ENCODE measurements at regions not wholly inside any gene's neighbourhood (a gene's known extent, or its start where the extent isn't known, plus 50 kb on each side); places are given as distances from the start of the nearest gene placed in this dataset.
A peak's percentile ranks its signal among the peaks of the same experiment; 100 is the strongest.
"Not testable (repeated sequence)": the region's sequence is repeated elsewhere in the genome, so short reads cannot be mapped to it uniquely, and the experiment has no call there.

- not testable (repeated sequence) for H2AK5ac ChIP-seq (ENCODE audit: low read length); H4K8ac ChIP-seq (ENCODE audit: low read depth, low read length); H2BK120ac ChIP-seq (ENCODE audit: low read depth, low read length); H3K79me2 ChIP-seq (ENCODE audit: control insufficient read depth, insufficient read depth, low read length); H2BK5ac ChIP-seq (ENCODE audit: low read length); H3K4me2 ChIP-seq (ENCODE audit: low read length); H3K79me1 ChIP-seq (ENCODE audit: low read length); H3K4me3 ChIP-seq (ENCODE audit: low read length); H3K36me3 ChIP-seq (ENCODE audit: control insufficient read depth, insufficient read depth, low read length); H3K4ac ChIP-seq (ENCODE audit: low read depth, low read length); H3K56ac ChIP-seq (ENCODE audit: low read length); H3K27me3 ChIP-seq (ENCODE audit: insufficient read depth, low read length, poor library complexity); H3K9ac ChIP-seq (ENCODE audit: low read length); H3K18ac ChIP-seq (ENCODE audit: low read length); H3K23ac ChIP-seq (ENCODE audit: low read length); DNase-seq; H2BK15ac ChIP-seq (replicated peaks; ENCODE audit: low read depth); H4K5ac ChIP-seq (ENCODE audit: low read length); H3K27ac ChIP-seq (ENCODE audit: low read depth, low read length); H3K4me1 ChIP-seq (ENCODE audit: control insufficient read depth, low read depth, low read length)
Observed at GRCh38 chr3:20989653-20990052, 761.4 kb downstream of the ZNF385D start.

- WGBS (ENCODE audit: extremely low coverage, insufficient coverage, low lambda C conversion rate) = no CpG with 5 or more reads among the region's 2 CpGs
- no peaks in the 10 kb centered on the region for H3K36me3 ChIP-seq (ENCODE audit: control insufficient read depth, insufficient read depth, low read length)
- no peak overlapping the region for H4K5ac ChIP-seq (ENCODE audit: low read length)
- H3K56ac ChIP-seq (ENCODE audit: low read length) = no peak overlapping the region
- H3K27ac ChIP-seq (ENCODE audit: low read depth, low read length) = no peak overlapping the region
- no peak overlapping the region for H3K23ac ChIP-seq (ENCODE audit: low read length)
- H3K4ac ChIP-seq (ENCODE audit: low read depth, low read length) = no peak overlapping the region
- no peaks in the 10 kb centered on the region for H3K79me2 ChIP-seq (ENCODE audit: control insufficient read depth, insufficient read depth, low read length)
- no peaks in the 10 kb centered on the region for H3K4me1 ChIP-seq (ENCODE audit: control insufficient read depth, low read depth, low read length)
- no peak overlapping the region for H2BK5ac ChIP-seq (ENCODE audit: low read length)
- no peak overlapping the region for H3K4me3 ChIP-seq (ENCODE audit: low read length)
- H2BK120ac ChIP-seq (ENCODE audit: low read depth, low read length) = no peak overlapping the region
- H2AK5ac ChIP-seq (ENCODE audit: low read length) = peak overlapping the region; percentile 24
- H2BK15ac ChIP-seq (replicated peaks; ENCODE audit: low read depth) = no peak overlapping the region
- H3K9ac ChIP-seq (ENCODE audit: low read length) = no peak overlapping the region
- no peak overlapping the region for H3K4me2 ChIP-seq (ENCODE audit: low read length)
- DNase-seq = no peak
- no peaks in the 10 kb centered on the region for H3K79me1 ChIP-seq (ENCODE audit: low read length)
- H3K18ac ChIP-seq (ENCODE audit: low read length) = no peak overlapping the region
- no peak overlapping the region for H4K8ac ChIP-seq (ENCODE audit: low read depth, low read length)
- no peaks in the 10 kb centered on the region for H3K27me3 ChIP-seq (ENCODE audit: insufficient read depth, low read length, poor library complexity)
Observed at GRCh38 chr3:20984594-20985205, 766.3 kb downstream of the ZNF385D start.

- Histone ChIP-seq H2BK5ac (ENCODE audit: low read length) (peak overlapping the region; percentile 66), H4K8ac (ENCODE audit: low read depth, low read length) (no peak overlapping the region), H3K56ac (ENCODE audit: low read length) (peak overlapping the region; percentile 59), H3K79me1 (ENCODE audit: low read length) (no peaks in the 10 kb centered on the region), H3K27me3 (ENCODE audit: insufficient read depth, low read length, poor library complexity) (no peaks in the 10 kb centered on the region), H3K4ac (ENCODE audit: low read depth, low read length) (peak overlapping the region; percentile 99), H3K4me2 (ENCODE audit: low read length) (no peak overlapping the region), H3K4me1 (ENCODE audit: control insufficient read depth, low read depth, low read length) (peaks cover 13% of the 10 kb centered on the region), H3K79me2 (ENCODE audit: control insufficient read depth, insufficient read depth, low read length) (no peaks in the 10 kb centered on the region), H3K18ac (ENCODE audit: low read length) (peak overlapping the region; percentile 89), H3K4me3 (ENCODE audit: low read length) (no peak overlapping the region), H4K5ac (ENCODE audit: low read length) (no peak overlapping the region), H3K9ac (ENCODE audit: low read length) (no peak overlapping the region), H3K27ac (ENCODE audit: low read depth, low read length) (no peak overlapping the region), H2BK15ac (replicated peaks; ENCODE audit: low read depth) (no peak overlapping the region), H3K36me3 (ENCODE audit: control insufficient read depth, insufficient read depth, low read length) (no peaks in the 10 kb centered on the region), H3K23ac (ENCODE audit: low read length) (no peak overlapping the region), H2BK120ac (ENCODE audit: low read depth, low read length) (peak overlapping the region; percentile 88), H2AK5ac (ENCODE audit: low read length) (peak overlapping the region; percentile 54)
- no peak for DNase-seq
- no CpG with 5 or more reads among the region's 5 CpGs for WGBS (ENCODE audit: extremely low coverage, insufficient coverage, low lambda C conversion rate)
Observed at GRCh38 chr3:20975188-20975651, 775.8 kb downstream of the ZNF385D start.

GRCh38 chr3:20974396-20974795 lies 776.6 kb downstream of the ZNF385D start:
- no CpG with 5 or more reads among the region's 3 CpGs for WGBS (ENCODE audit: extremely low coverage, insufficient coverage, low lambda C conversion rate)
- no peak overlapping the region for H3K23ac ChIP-seq (ENCODE audit: low read length)
- H3K27ac ChIP-seq (ENCODE audit: low read depth, low read length) = no peak overlapping the region

GRCh38 chr3:20970807-20971206 lies 780.2 kb downstream of the ZNF385D start:
- H3K4me3 ChIP-seq (ENCODE audit: low read length); H3K4me2 ChIP-seq (ENCODE audit: low read length); H3K79me1 ChIP-seq (ENCODE audit: low read length); H3K4ac ChIP-seq (ENCODE audit: low read depth, low read length); H2BK5ac ChIP-seq (ENCODE audit: low read length); H3K36me3 ChIP-seq (ENCODE audit: control insufficient read depth, insufficient read depth, low read length); H4K8ac ChIP-seq (ENCODE audit: low read depth, low read length); H2BK15ac ChIP-seq (replicated peaks; ENCODE audit: low read depth); H3K9ac ChIP-seq (ENCODE audit: low read length); H4K5ac ChIP-seq (ENCODE audit: low read length); H3K79me2 ChIP-seq (ENCODE audit: control insufficient read depth, insufficient read depth, low read length); H3K27me3 ChIP-seq (ENCODE audit: insufficient read depth, low read length, poor library complexity); H2AK5ac ChIP-seq (ENCODE audit: low read length); H3K23ac ChIP-seq (ENCODE audit: low read length); H2BK120ac ChIP-seq (ENCODE audit: low read depth, low read length): not testable (repeated sequence)
- DNase-seq = peak; percentile 42
- H3K4me1 ChIP-seq (ENCODE audit: control insufficient read depth, low read depth, low read length) = peaks cover 11% of the 10 kb centered on the region
- H3K56ac ChIP-seq (ENCODE audit: low read length) = peak overlapping the region; percentile 73
- peak overlapping the region; percentile 36 for H3K18ac ChIP-seq (ENCODE audit: low read length)
- H3K27ac ChIP-seq (ENCODE audit: low read depth, low read length) = peak overlapping the region; percentile 12
- no CpG with 5 or more reads among the region's 7 CpGs for WGBS (ENCODE audit: extremely low coverage, insufficient coverage, low lambda C conversion rate)

More at GRCh38 chr3:20974396-20974795, 776.6 kb downstream of the ZNF385D start:
- Histone ChIP-seq H3K9ac (ENCODE audit: low read length) (no peak overlapping the region), H3K18ac (ENCODE audit: low read length) (peak overlapping the region; percentile 89), H3K79me2 (ENCODE audit: control insufficient read depth, insufficient read depth, low read length) (no peaks in the 10 kb centered on the region), H3K36me3 (ENCODE audit: control insufficient read depth, insufficient read depth, low read length) (no peaks in the 10 kb centered on the region), H2BK120ac (ENCODE audit: low read depth, low read length) (peak overlapping the region; percentile 33), H3K4me2 (ENCODE audit: low read length) (no peak overlapping the region), H3K27me3 (ENCODE audit: insufficient read depth, low read length, poor library complexity) (no peaks in the 10 kb centered on the region), H4K5ac (ENCODE audit: low read length) (no peak overlapping the region), H3K56ac (ENCODE audit: low read length) (peak overlapping the region; percentile 59), H3K79me1 (ENCODE audit: low read length) (no peaks in the 10 kb centered on the region), H4K8ac (ENCODE audit: low read depth, low read length) (no peak overlapping the region), H2AK5ac (ENCODE audit: low read length) (peak overlapping the region; percentile 90), H3K4ac (ENCODE audit: low read depth, low read length) (peak overlapping the region; percentile 99), H2BK5ac (ENCODE audit: low read length) (peak overlapping the region; percentile 79), H2BK15ac (replicated peaks; ENCODE audit: low read depth) (no peak overlapping the region), H3K4me1 (ENCODE audit: control insufficient read depth, low read depth, low read length) (peaks cover 13% of the 10 kb centered on the region), H3K4me3 (ENCODE audit: low read length) (no peak overlapping the region)
- DNase-seq = peak; percentile 64

GRCh38 chr3:20967485-20967884 lies 781.5 kb upstream of the SGO1 start:
- H3K18ac ChIP-seq (ENCODE audit: low read length); H3K27ac ChIP-seq (ENCODE audit: low read depth, low read length); H3K4me3 ChIP-seq (ENCODE audit: low read length); H3K79me1 ChIP-seq (ENCODE audit: low read length); H2BK15ac ChIP-seq (replicated peaks; ENCODE audit: low read depth); H4K5ac ChIP-seq (ENCODE audit: low read length); H3K79me2 ChIP-seq (ENCODE audit: control insufficient read depth, insufficient read depth, low read length); H3K36me3 ChIP-seq (ENCODE audit: control insufficient read depth, insufficient read depth, low read length); H3K23ac ChIP-seq (ENCODE audit: low read length); H2AK5ac ChIP-seq (ENCODE audit: low read length); H3K4me2 ChIP-seq (ENCODE audit: low read length); H3K4me1 ChIP-seq (ENCODE audit: control insufficient read depth, low read depth, low read length); H3K9ac ChIP-seq (ENCODE audit: low read length); H2BK5ac ChIP-seq (ENCODE audit: low read length); H3K27me3 ChIP-seq (ENCODE audit: insufficient read depth, low read length, poor library complexity); H4K8ac ChIP-seq (ENCODE audit: low read depth, low read length): not testable (repeated sequence)
- peak overlapping the region; percentile 36 for H3K4ac ChIP-seq (ENCODE audit: low read depth, low read length)
- no CpG with 5 or more reads among the region's 3 CpGs for WGBS (ENCODE audit: extremely low coverage, insufficient coverage, low lambda C conversion rate)
- DNase-seq = peak; percentile 60
- H2BK120ac ChIP-seq (ENCODE audit: low read depth, low read length) = peak overlapping the region; percentile 61
- peak overlapping the region; percentile 73 for H3K56ac ChIP-seq (ENCODE audit: low read length)

Measured in mesendoderm (in vitro differentiated cells).